Muscle layer of duodenum (tissue), 2 donors: ENCODE measurements at regions not wholly inside any gene's neighbourhood (a gene's known extent, or its start where the extent isn't known, plus 50 kb on each side); places are given as distances from the start of the nearest gene placed in this dataset.

Experiments
- H3K27ac ChIP-seq: one replicate; pipeline ENCODE4 v1.7.0; 2013; ENCODE audit warnings: mild to moderate bottlenecking, low read length
- H3K27me3 ChIP-seq: one replicate; pipeline ENCODE4 v1.7.0; 2013; ENCODE audit warnings: low read depth, mild to moderate bottlenecking, control low read depth, low read length
- H3K36me3 ChIP-seq, 2 donors: one replicate each; pipeline ENCODE4 v1.7.0; 2013; ENCODE audit warnings: low read length in 2 of 2, control low read depth in 1 of 2, mild to moderate bottlenecking in 1 of 2; ENCODE audit not compliant: insufficient read depth in 2 of 2, control insufficient read depth in 1 of 2
- H3K4me1 ChIP-seq, 2 donors: one replicate each; pipeline ENCODE4 v1.7.0; 2013; ENCODE audit warnings: low read length in 2 of 2, mild to moderate bottlenecking in 2 of 2, control low read depth in 1 of 2, moderate library complexity in 1 of 2; ENCODE audit not compliant: insufficient read depth in 2 of 2, control insufficient read depth in 1 of 2
- H3K4me3 ChIP-seq, 2 donors: one replicate each; pipeline ENCODE4 v1.7.0; 2013; ENCODE audit warnings: low read length in 2 of 2, low read depth in 1 of 2, mild to moderate bottlenecking in 1 of 2
- H3K9me3 ChIP-seq, 2 donors: one replicate each; pipeline ENCODE4 v1.7.0; 2013; ENCODE audit warnings: low read length in 2 of 2, control low read depth in 1 of 2, mild to moderate bottlenecking in 1 of 2; ENCODE audit not compliant: control insufficient read depth in 1 of 2
- donor health status: healthy.

- no peaks in the 10 kb centered on the region for H3K9me3 ChIP-seq
- no peaks in the 10 kb centered on the region for H3K27me3 ChIP-seq
- H3K36me3 ChIP-seq = no peaks in the 10 kb centered on the region
- H3K27ac ChIP-seq = no peak overlapping the region
- H3K4me1 ChIP-seq = peaks cover 3 to 12% of the 10 kb centered on the region in 2 donors
- no peak overlapping the region for H3K4me3 ChIP-seq
These were observed 153.4 kb upstream of the UMPS start for GRCh38 chr3:124576565-124577493.

- H3K36me3 ChIP-seq = no peaks in the 10 kb centered on the region
- no peak overlapping the region for H3K4me3 ChIP-seq
- H3K27me3 ChIP-seq = no peaks in the 10 kb centered on the region
- no peak overlapping the region for H3K27ac ChIP-seq
- H3K4me1 ChIP-seq = peaks cover 3 to 12% of the 10 kb centered on the region in 2 donors
- H3K9me3 ChIP-seq = no peaks in the 10 kb centered on the region
These were observed 152.6 kb upstream of the UMPS start for GRCh38 chr3:124577494-124578167.

- no peaks in the 10 kb centered on the region for H3K27me3 ChIP-seq
- H3K9me3 ChIP-seq = no peaks in the 10 kb centered on the region
- no peak overlapping the region for H3K27ac ChIP-seq
- H3K4me1 ChIP-seq = peaks cover 3 to 18% of the 10 kb centered on the region in 2 donors
- H3K4me3 ChIP-seq = no peak overlapping the region
- no peaks in the 10 kb centered on the region for H3K36me3 ChIP-seq
These were observed 150.6 kb upstream of the UMPS start for GRCh38 chr3:124579641-124580040.

- Histone ChIP-seq H3K27me3 (peaks cover 7% of the 10 kb centered on the region), H3K36me3 (no peaks in the 10 kb centered on the region), H3K9me3 (no peaks in the 10 kb centered on the region), H3K27ac (no peak overlapping the region), H3K4me3 (no peak overlapping the region), H3K4me1 (peaks cover 0 to 6% of the 10 kb centered on the region in 2 donors)
These were observed 148.1 kb upstream of the UMPS start for GRCh38 chr3:124582196-124582595.

- Histone ChIP-seq H3K36me3 (no peaks in the 10 kb centered on the region), H3K4me3 (no peak overlapping the region), H3K9me3 (no peaks in the 10 kb centered on the region), H3K27me3 (peaks cover 7% of the 10 kb centered on the region), H3K4me1 (peaks cover 0 to 5% of the 10 kb centered on the region in 2 donors), H3K27ac (no peak overlapping the region)
These were observed 147.4 kb upstream of the UMPS start for GRCh38 chr3:124582621-124583395.

- Histone ChIP-seq H3K36me3 (no peaks in the 10 kb centered on the region), H3K27ac (no peak overlapping the region), H3K27me3 (peaks cover 7% of the 10 kb centered on the region), H3K4me1 (peaks cover 0 to 5% of the 10 kb centered on the region in 2 donors), H3K9me3 (no peaks in the 10 kb centered on the region), H3K4me3 (peak overlapping the region; percentile 67 to 80)
These were observed 146.1 kb upstream of the UMPS start for GRCh38 chr3:124584245-124584551.

- H3K27me3 ChIP-seq = peaks cover 7% of the 10 kb centered on the region
- H3K36me3 ChIP-seq = no peaks in the 10 kb centered on the region
- H3K4me3 ChIP-seq = peak overlapping the region; percentile 67 to 80
- H3K4me1 ChIP-seq = peaks cover 0 to 5% of the 10 kb centered on the region in 2 donors
- H3K27ac ChIP-seq = peak overlapping the region; percentile 57
- no peaks in the 10 kb centered on the region for H3K9me3 ChIP-seq
These were observed 145.5 kb upstream of the UMPS start for GRCh38 chr3:124584552-124585391.

- Histone ChIP-seq H3K4me1 (peaks cover 0 to 5% of the 10 kb centered on the region in 2 donors), H3K27me3 (peaks cover 7% of the 10 kb centered on the region), H3K9me3 (no peaks in the 10 kb centered on the region), H3K36me3 (no peaks in the 10 kb centered on the region), H3K4me3 (peak overlapping the region in 1 of 2 donors; percentile 67), H3K27ac (no peak overlapping the region)
These were observed 143.9 kb upstream of the UMPS start for GRCh38 chr3:124586126-124587052.

GRCh38 chr3:124587053-124587408 lies 143.2 kb upstream of the UMPS start:
- Histone ChIP-seq H3K4me1 (peaks cover 0 to 5% of the 10 kb centered on the region in 2 donors), H3K27me3 (peaks cover 7% of the 10 kb centered on the region), H3K9me3 (no peaks in the 10 kb centered on the region), H3K4me3 (no peak overlapping the region), H3K36me3 (no peaks in the 10 kb centered on the region), H3K27ac (no peak overlapping the region)

GRCh38 chr3:124588036-124588435 lies 142.2 kb upstream of the UMPS start:
- no peaks in the 10 kb centered on the region for H3K36me3 ChIP-seq

More at GRCh38 chr3:124588036-124588435, 142.2 kb upstream of the UMPS start:
- Histone ChIP-seq H3K4me3 (no peak overlapping the region), H3K27me3 (peaks cover 7% of the 10 kb centered on the region), H3K9me3 (no peaks in the 10 kb centered on the region), H3K27ac (no peak overlapping the region), H3K4me1 (peaks cover 0 to 5% of the 10 kb centered on the region in 2 donors)
